IMR-90 (cell line): ENCODE measurements at regions not wholly inside any gene's neighbourhood (a gene's known extent, or its start where the extent isn't known, plus 50 kb on each side); places are given as distances from the start of the nearest gene placed in this dataset.

Experiments
- ATAC-seq: fragments of 200-7000 bp; cut with Tn5 transposase; 2 replicates; pipeline ENCODE4 v1.9.1; 2020; ENCODE audit warnings: low read depth, mild to moderate bottlenecking, moderate library complexity
- BruUV-seq: library from RNA; stranded (reverse); fragments of 400-500 nt; replicated peaks from 2 replicates; lab custom pipeline; 2021; lab: Mats Ljungman, UMichigan
- CTCF ChIA-PET: fragments of 300-600 bp; formaldehyde crosslinking; extraction: SDS; loops from one replicate; lab custom pipeline; 2021; ENCODE audit warnings: antibody characterized with exemption; lab: Yijun Ruan, JAX
- POLR2A ChIA-PET: fragments of 300-600 bp; sonication (Branson Sonifier 250); formaldehyde crosslinking; loops from one replicate; lab custom pipeline; 2022; ENCODE audit warnings: antibody characterized with exemption; ENCODE audit not compliant: unreplicated experiment; lab: Charles Lee
- DNase-seq: peaks from one replicate; pipeline ENCODE4 v3.0.0; 2013
- H2AFZ ChIP-seq: replicated peaks from 2 replicates; pipeline ENCODE3; 2013; ENCODE audit warnings: low read length, mild to moderate bottlenecking; ENCODE audit not compliant: poor library complexity
- H2AK5ac ChIP-seq: 2 replicates; pipeline ENCODE4 v1.6.1; 2013; ENCODE audit warnings: low read depth, low read length, inconsistent platforms
- H2AK9ac ChIP-seq: replicated peaks from 2 replicates; pipeline ENCODE3; 2013; ENCODE audit warnings: mild to moderate bottlenecking, low read depth, low read length, moderate library complexity; ENCODE audit not compliant: poor library complexity
- H2BK120ac ChIP-seq: 2 replicates; pipeline ENCODE4 v1.6.1; 2013; ENCODE audit warnings: low read depth, low read length, inconsistent platforms
- H2BK15ac ChIP-seq: 3 replicates; pipeline ENCODE4 v1.6.1; 2013; ENCODE audit warnings: low read depth, low read length, inconsistent platforms
- H2BK20ac ChIP-seq: 2 replicates; pipeline ENCODE4 v1.6.1; 2013; ENCODE audit warnings: low read depth, mild to moderate bottlenecking, inconsistent platforms, low read length, moderate library complexity
- H2BK5ac ChIP-seq: 2 replicates; pipeline ENCODE4 v1.6.1; 2013; ENCODE audit warnings: mild to moderate bottlenecking, low read depth, low read length, inconsistent platforms; ENCODE audit not compliant: poor library complexity, severe bottlenecking
- H3K14ac ChIP-seq: replicated peaks from 2 replicates; pipeline ENCODE4 v1.6.1; 2013; ENCODE audit warnings: low read depth, low read length, inconsistent platforms
- H3K18ac ChIP-seq: 2 replicates; pipeline ENCODE4 v1.6.1; 2013; ENCODE audit warnings: low read depth, low read length, control low read depth
- H3K23ac ChIP-seq: 2 replicates; pipeline ENCODE4 v1.6.1; 2013; ENCODE audit warnings: low read depth, low read length, inconsistent platforms
- H3K27ac ChIP-seq: 2 replicates; pipeline ENCODE4 v1.5.1; 2013; ENCODE audit warnings: mild to moderate bottlenecking, control low read depth, low read length; ENCODE audit not compliant: insufficient read depth
- H3K27me3 ChIP-seq: 2 replicates; pipeline ENCODE4 v1.6.1; 2013; ENCODE audit warnings: low read length; ENCODE audit not compliant: control insufficient read depth, insufficient read depth
- H3K36me3 ChIP-seq: 2 replicates; pipeline ENCODE4 v1.6.1; 2013; ENCODE audit warnings: low read length, mixed read lengths; ENCODE audit not compliant: control insufficient read depth, insufficient read depth
- H3K4ac ChIP-seq: 2 replicates; pipeline ENCODE4 v1.6.1; 2013; ENCODE audit warnings: low read depth, low read length, inconsistent platforms
- H3K4me1 ChIP-seq: 2 replicates; pipeline ENCODE4 v1.6.1; 2013; ENCODE audit warnings: low read length, mixed read lengths; ENCODE audit not compliant: control insufficient read depth, insufficient read depth
- H3K4me2 ChIP-seq: 2 replicates; pipeline ENCODE4 v1.6.1; 2013; ENCODE audit warnings: low read depth, mild to moderate bottlenecking, control low read depth, low read length, moderate library complexity
- H3K4me3 ChIP-seq: 2 replicates; pipeline ENCODE4 v1.5.1; 2013; ENCODE audit warnings: low read depth, mild to moderate bottlenecking, control low read depth, low read length, moderate library complexity; ENCODE audit not compliant: insufficient read depth
- H3K56ac ChIP-seq: 2 replicates; pipeline ENCODE4 v1.6.1; 2013; ENCODE audit warnings: low read length, inconsistent platforms; ENCODE audit not compliant: insufficient read depth; ENCODE audit errors: extremely low read depth
- H3K79me1 ChIP-seq, 2 experiments: 2 replicates each; pipeline ENCODE4 v1.6.1; 2013; ENCODE audit warnings: low read length in 2 of 2, inconsistent platforms in 1 of 2, low read depth in 1 of 2
- H3K9ac ChIP-seq: 2 replicates; pipeline ENCODE4 v1.6.1; 2013; ENCODE audit warnings: low read depth, low read length, control low read depth
- H3K9me1 ChIP-seq: 2 replicates; pipeline ENCODE4 v1.6.1; 2013; ENCODE audit warnings: low read length, inconsistent platforms; ENCODE audit not compliant: insufficient read depth
- H3K9me3 ChIP-seq: 2 replicates; pipeline ENCODE4 v1.6.1; 2013; ENCODE audit warnings: low read length; ENCODE audit not compliant: control insufficient read depth, insufficient read depth
- H4K20me1 ChIP-seq: 2 replicates; pipeline ENCODE4 v1.6.1; 2013; ENCODE audit warnings: low read length, inconsistent platforms; ENCODE audit not compliant: insufficient read depth
- H4K5ac ChIP-seq: 2 replicates; pipeline ENCODE4 v1.6.1; 2013; ENCODE audit warnings: mild to moderate bottlenecking, low read depth, low read length, control low read depth
- H4K8ac ChIP-seq, 2 experiments: 2 replicates each; pipeline ENCODE4 v1.6.1; 2013; ENCODE audit warnings: low read depth in 2 of 2, low read length in 2 of 2, control low read depth in 1 of 2, inconsistent platforms in 1 of 2
- H4K91ac ChIP-seq: 2 replicates; pipeline ENCODE4 v1.6.1; 2013; ENCODE audit warnings: low read depth, low read length, inconsistent platforms; ENCODE audit not compliant: insufficient read depth
- BHLHE40 ChIP-seq: fragments of 150-350 bp; IDR thresholded peaks from 2 replicates; pipeline ENCODE4 v1.6.1; 2016; ENCODE audit warnings: mild to moderate bottlenecking, low read depth, low read length
- CEBPB ChIP-seq: IDR thresholded peaks from 2 replicates; pipeline ENCODE4 v1.6.1; 2012; ENCODE audit warnings: low read depth, low read length, improper control_type of control experiment
- CHD1 ChIP-seq: IDR thresholded peaks from 2 replicates; pipeline ENCODE4 v1.6.1; 2012; ENCODE audit warnings: low read depth, low read length, improper control_type of control experiment
- FOS ChIP-seq: fragments of 150-350 bp; IDR thresholded peaks from 2 replicates; pipeline ENCODE4 v1.6.1; 2016; ENCODE audit warnings: low read depth, low read length
- MAFK ChIP-seq: IDR thresholded peaks from 2 replicates; pipeline ENCODE4 v1.6.1; 2012; ENCODE audit warnings: low read depth, low read length, improper control_type of control experiment
- MAZ ChIP-seq: IDR thresholded peaks from 2 replicates; pipeline ENCODE4 v1.6.1; 2012; ENCODE audit warnings: low read depth, mild to moderate bottlenecking, low read length, improper control_type of control experiment, moderate library complexity, borderline replicate concordance
- MXI1 ChIP-seq: IDR thresholded peaks from 2 replicates; pipeline ENCODE4 v1.6.1; 2012; ENCODE audit warnings: low read depth, mild to moderate bottlenecking, low read length, moderate library complexity, borderline replicate concordance
- NFE2L2 ChIP-seq: fragments of 150-350 bp; IDR thresholded peaks from 2 replicates; pipeline ENCODE4 v1.6.1; 2016; ENCODE audit warnings: low read depth, mild to moderate bottlenecking, low read length
- POLR2A ChIP-seq: IDR thresholded peaks from 2 replicates; pipeline ENCODE4 v1.6.1; 2012; ENCODE audit warnings: mild to moderate bottlenecking, low read depth, low read length
- RAD21 ChIP-seq: IDR thresholded peaks from 2 replicates; pipeline ENCODE4 v1.6.1; 2012; ENCODE audit warnings: low read length, improper control_type of control experiment
- RCOR1 ChIP-seq: IDR thresholded peaks from 2 replicates; pipeline ENCODE4 v1.6.1; 2012; ENCODE audit warnings: mild to moderate bottlenecking, low read length, improper control_type of control experiment; ENCODE audit not compliant: insufficient replicate concordance
- RFX5 ChIP-seq: IDR thresholded peaks from 2 replicates; pipeline ENCODE4 v1.8.0; 2012; ENCODE audit warnings: low read depth, mild to moderate bottlenecking, low read length, moderate library complexity
- SMC3 ChIP-seq: fragments of 150-350 bp; IDR thresholded peaks from 2 replicates; pipeline ENCODE4 v1.6.1; 2016; ENCODE audit warnings: low read depth, mild to moderate bottlenecking, antibody characterized with exemption, low read length, moderate library complexity
- WGBS, 2 experiments: methylation state at CpG; one replicate each; pipeline versions ENCODE4 v1.1.5 to v1.1.7; 2013; ENCODE audit warnings: missing lambda C conversion rate in 2 of 2; ENCODE audit not compliant: insufficient read length in 1 of 2; ENCODE audit errors: extremely low coverage in 2 of 2; 5-methylcytosine and 5-hydroxymethylcytosine counted together
- dilution Hi-C: fragments of 300-500 bp; cut with HindIII; formaldehyde crosslinking; loops from one replicate; pipeline ENCODE4 v1.14.3; 2018; ENCODE audit warnings: low sequenced_read_pairs; ENCODE audit not compliant: unreplicated experiment
- in situ Hi-C: fragments of 300-500 bp; cut with MboI; formaldehyde crosslinking; loops from 3 replicates; pipeline ENCODE4 v1.14.3; 2019; ENCODE audit warnings: low sequenced_read_pairs, inconsistent platforms, mixed read lengths
- intact Hi-C: fragments of 100-400 bp; cut with micrococcal nuclease; formaldehyde crosslinking; loops from 2 replicates; pipeline ENCODE4 v1.10.0; 2022
- TF ChIP-seq, protein P1 (sequence below): fragments of 150-350 bp; IDR thresholded peaks from 2 replicates; pipeline ENCODE4 v1.6.1; 2016; ENCODE audit warnings: low read depth, mild to moderate bottlenecking, low read length, moderate library complexity, borderline replicate concordance
- TF ChIP-seq, protein P2 (sequence below): conservative IDR thresholded peaks from 2 replicates; pipeline ENCODE4 v1.5.1; 2012; ENCODE audit warnings: mild to moderate bottlenecking, low read depth, low read length, improper control_type of control experiment
- TF ChIP-seq, protein P3 (sequence below): fragments of 150-350 bp; IDR thresholded peaks from 2 replicates; pipeline ENCODE4 v1.6.1; 2017; ENCODE audit warnings: mild to moderate bottlenecking, antibody characterized with exemption, low read length, low read depth

DNA sequence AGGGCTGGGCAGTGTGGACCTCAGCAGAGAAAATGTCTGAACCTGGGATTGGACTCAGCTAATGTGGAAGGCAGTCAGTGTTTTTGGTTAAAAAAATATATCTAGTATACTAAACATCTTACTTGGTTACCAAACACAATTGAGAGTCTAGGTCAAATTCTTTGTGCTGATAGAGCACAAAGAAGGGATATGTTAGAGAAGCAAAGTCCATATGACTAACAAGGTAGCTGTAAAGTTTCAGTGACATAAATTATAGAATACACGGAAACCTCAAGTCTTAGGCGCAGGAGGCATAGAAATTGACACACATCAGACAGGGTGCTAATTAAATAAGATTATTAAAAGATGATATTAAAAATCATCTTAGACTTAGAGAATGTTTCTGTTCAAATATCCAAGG lies 718.3 kb downstream of the TLR4 start:
- H3K4me2 ChIP-seq, result no peak overlapping the region
- intact Hi-C loops (no loop called here), in situ Hi-C loops (no loop called here), dilution Hi-C loops (no loop called here)
- no peak overlapping the region for H3K18ac ChIP-seq
- no peak overlapping the region for H4K91ac ChIP-seq
- H3K4me1 ChIP-seq, result no peaks in the 10 kb centered on the region
- no peak overlapping the region for H4K5ac ChIP-seq
- no peak overlapping the region for H3K4me3 ChIP-seq
- H2AK5ac ChIP-seq, result no peak overlapping the region
- no peak overlapping the region for H2BK15ac ChIP-seq
- no peak overlapping the region for H4K8ac ChIP-seq
- H3K4ac ChIP-seq, result no peak overlapping the region
- TF ChIP-seq, protein P1, sequence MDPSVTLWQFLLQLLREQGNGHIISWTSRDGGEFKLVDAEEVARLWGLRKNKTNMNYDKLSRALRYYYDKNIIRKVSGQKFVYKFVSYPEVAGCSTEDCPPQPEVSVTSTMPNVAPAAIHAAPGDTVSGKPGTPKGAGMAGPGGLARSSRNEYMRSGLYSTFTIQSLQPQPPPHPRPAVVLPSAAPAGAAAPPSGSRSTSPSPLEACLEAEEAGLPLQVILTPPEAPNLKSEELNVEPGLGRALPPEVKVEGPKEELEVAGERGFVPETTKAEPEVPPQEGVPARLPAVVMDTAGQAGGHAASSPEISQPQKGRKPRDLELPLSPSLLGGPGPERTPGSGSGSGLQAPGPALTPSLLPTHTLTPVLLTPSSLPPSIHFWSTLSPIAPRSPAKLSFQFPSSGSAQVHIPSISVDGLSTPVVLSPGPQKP, result no peak
- TF ChIP-seq, protein P2, sequence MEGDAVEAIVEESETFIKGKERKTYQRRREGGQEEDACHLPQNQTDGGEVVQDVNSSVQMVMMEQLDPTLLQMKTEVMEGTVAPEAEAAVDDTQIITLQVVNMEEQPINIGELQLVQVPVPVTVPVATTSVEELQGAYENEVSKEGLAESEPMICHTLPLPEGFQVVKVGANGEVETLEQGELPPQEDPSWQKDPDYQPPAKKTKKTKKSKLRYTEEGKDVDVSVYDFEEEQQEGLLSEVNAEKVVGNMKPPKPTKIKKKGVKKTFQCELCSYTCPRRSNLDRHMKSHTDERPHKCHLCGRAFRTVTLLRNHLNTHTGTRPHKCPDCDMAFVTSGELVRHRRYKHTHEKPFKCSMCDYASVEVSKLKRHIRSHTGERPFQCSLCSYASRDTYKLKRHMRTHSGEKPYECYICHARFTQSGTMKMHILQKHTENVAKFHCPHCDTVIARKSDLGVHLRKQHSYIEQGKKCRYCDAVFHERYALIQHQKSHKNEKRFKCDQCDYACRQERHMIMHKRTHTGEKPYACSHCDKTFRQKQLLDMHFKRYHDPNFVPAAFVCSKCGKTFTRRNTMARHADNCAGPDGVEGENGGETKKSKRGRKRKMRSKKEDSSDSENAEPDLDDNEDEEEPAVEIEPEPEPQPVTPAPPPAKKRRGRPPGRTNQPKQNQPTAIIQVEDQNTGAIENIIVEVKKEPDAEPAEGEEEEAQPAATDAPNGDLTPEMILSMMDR, result no peak
- no peak for TF ChIP-seq POLR2A
- no peak for TF ChIP-seq RAD21
- no peak for TF ChIP-seq MAZ
- TF ChIP-seq CHD1, result no peak
- no peak for TF ChIP-seq SMC3
- no peak for TF ChIP-seq CEBPB
- TF ChIP-seq, protein P3, sequence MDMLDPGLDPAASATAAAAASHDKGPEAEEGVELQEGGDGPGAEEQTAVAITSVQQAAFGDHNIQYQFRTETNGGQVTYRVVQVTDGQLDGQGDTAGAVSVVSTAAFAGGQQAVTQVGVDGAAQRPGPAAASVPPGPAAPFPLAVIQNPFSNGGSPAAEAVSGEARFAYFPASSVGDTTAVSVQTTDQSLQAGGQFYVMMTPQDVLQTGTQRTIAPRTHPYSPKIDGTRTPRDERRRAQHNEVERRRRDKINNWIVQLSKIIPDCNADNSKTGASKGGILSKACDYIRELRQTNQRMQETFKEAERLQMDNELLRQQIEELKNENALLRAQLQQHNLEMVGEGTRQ, result no peak
- no peak for TF ChIP-seq MXI1
- TF ChIP-seq NFE2L2, result no peak
- no peak for TF ChIP-seq BHLHE40
- no peak for TF ChIP-seq RFX5
- no peak for TF ChIP-seq MAFK
- no peak for TF ChIP-seq FOS
- TF ChIP-seq RCOR1, result no peak
- no peak overlapping the region for H2BK20ac ChIP-seq
- H3K9me3 ChIP-seq, result peaks cover 2% of the 10 kb centered on the region
- no peak overlapping the region for H3K27ac ChIP-seq
- H3K23ac ChIP-seq, result no peak overlapping the region
- ATAC-seq, result no peak
- H3K27me3 ChIP-seq, result no peaks in the 10 kb centered on the region
- no peaks in the 10 kb centered on the region for H3K9me1 ChIP-seq
- H2AK9ac ChIP-seq, result no peak overlapping the region
- no CpG with 5 or more reads among the region's 2 CpGs for WGBS, 2 experiments
- CTCF ChIA-PET, result no interaction called here
- POLR2A ChIA-PET, result no interaction called here
- H3K36me3 ChIP-seq, result no peaks in the 10 kb centered on the region
- H2AFZ ChIP-seq, result no peak overlapping the region
- DNase-seq, result no peak
- H3K9ac ChIP-seq, result no peak overlapping the region
- H2BK120ac ChIP-seq, result no peak overlapping the region
- BruUV-seq, result no TSS peak
- no peaks in the 10 kb centered on the region for H3K79me1 ChIP-seq
- no peak overlapping the region for H3K56ac ChIP-seq
- H2BK5ac ChIP-seq, result no peak overlapping the region
- no peaks in the 10 kb centered on the region for H4K20me1 ChIP-seq
- H3K14ac ChIP-seq, result no peak overlapping the region
